Cardiac fibroblast (primary cell): ENCODE measurements at regions not wholly inside any gene's neighbourhood (a gene's known extent, or its start where the extent isn't known, plus 50 kb on each side); places are given as distances from the start of the nearest gene placed in this dataset.

Source experiments
- DNase-seq, 2 donors: peaks; one replicate each; pipeline versions ENCODE4 v3.0.0 to v3.0.0-alpha.2; 2010; ENCODE audit warnings: low read depth in 2 of 2
- H3K4me3 ChIP-seq, 2 donors: replicated peaks in 1 of 2; 1 replicate in 1 of 2; 2 replicates in 1 of 2; pipeline ENCODE4 v1.5.1; 2011; ENCODE audit warnings: low read depth in 2 of 2, low read length in 2 of 2, mild to moderate bottlenecking in 2 of 2, moderate library complexity in 1 of 2
- TF ChIP-seq, protein P1 (sequence below): IDR thresholded peaks from one replicate; pipeline ENCODE4 v1.5.1; 2011; ENCODE audit warnings: low read depth, mild to moderate bottlenecking, low read length, inconsistent platforms

DNA sequence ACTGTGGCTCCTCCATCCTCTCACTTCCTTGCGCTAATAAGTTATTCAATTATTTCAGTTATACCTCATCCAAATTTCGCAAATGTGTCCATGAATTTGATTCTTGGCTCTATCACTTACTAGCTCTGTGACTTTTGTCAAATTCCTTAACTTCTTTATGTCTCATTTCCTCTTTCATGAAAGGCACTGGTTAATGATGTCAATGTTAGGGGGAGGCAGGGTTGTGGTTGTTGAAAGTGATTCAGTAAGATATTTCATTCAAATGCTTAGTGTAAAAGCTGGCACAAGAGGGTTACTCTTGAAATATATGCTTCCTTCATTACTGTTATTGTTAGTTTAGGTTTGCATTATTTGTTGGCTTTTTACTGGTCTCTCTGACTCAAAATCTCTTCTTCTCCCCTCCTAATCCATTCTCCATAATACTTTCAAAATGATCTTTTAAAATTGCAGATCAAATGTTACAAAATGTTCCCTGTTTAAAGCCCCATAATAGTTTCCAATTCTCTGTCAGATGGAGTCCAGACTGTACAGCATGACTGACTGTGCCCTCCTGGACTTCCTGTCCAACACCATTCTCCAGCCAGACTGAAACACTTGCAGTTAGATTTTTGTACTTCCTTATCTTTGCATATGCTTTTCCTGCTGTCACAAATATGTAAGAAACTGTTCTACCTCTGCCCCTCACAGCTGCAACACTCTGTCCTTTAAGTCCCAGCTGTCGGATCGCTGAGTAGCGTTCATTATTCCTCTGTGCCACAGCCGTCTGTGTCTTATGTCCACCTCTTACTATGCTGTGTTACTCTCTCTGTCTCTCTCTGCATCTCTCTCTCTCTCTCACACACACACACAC lies 510.6 kb upstream of the RAG2 start:
- TF ChIP-seq, protein P1, sequence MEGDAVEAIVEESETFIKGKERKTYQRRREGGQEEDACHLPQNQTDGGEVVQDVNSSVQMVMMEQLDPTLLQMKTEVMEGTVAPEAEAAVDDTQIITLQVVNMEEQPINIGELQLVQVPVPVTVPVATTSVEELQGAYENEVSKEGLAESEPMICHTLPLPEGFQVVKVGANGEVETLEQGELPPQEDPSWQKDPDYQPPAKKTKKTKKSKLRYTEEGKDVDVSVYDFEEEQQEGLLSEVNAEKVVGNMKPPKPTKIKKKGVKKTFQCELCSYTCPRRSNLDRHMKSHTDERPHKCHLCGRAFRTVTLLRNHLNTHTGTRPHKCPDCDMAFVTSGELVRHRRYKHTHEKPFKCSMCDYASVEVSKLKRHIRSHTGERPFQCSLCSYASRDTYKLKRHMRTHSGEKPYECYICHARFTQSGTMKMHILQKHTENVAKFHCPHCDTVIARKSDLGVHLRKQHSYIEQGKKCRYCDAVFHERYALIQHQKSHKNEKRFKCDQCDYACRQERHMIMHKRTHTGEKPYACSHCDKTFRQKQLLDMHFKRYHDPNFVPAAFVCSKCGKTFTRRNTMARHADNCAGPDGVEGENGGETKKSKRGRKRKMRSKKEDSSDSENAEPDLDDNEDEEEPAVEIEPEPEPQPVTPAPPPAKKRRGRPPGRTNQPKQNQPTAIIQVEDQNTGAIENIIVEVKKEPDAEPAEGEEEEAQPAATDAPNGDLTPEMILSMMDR, result no peak
- DNase-seq, result peak; percentile 41 to 59
- no peak overlapping the region for H3K4me3 ChIP-seq

DNA sequence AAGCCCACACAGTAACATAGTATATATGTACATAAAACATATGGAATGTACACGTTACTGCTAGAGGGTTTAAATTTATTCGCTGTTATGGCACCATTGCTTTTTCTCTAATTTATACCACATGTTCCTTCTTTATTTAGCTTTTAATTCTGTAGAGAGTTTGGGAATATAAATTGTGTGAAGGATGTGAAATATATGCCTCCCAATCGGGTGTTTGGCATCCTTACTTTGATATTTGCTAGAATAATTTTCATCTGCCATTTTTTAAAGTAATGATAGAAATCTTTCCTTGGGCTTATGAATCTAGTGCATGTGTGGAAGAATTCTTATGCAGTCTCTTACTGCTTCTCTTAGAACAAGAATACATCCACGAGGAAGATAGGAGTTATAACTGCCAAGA lies 509.8 kb upstream of the RAG2 start:
- no peak overlapping the region for H3K4me3 ChIP-seq
- TF ChIP-seq, protein P1, result no peak
- DNase-seq, result no peak

- DNase-seq, result no peak
- TF ChIP-seq, protein P1, result peak; percentile 10
- H3K4me3 ChIP-seq, result no peak overlapping the region
Measured at GRCh38 chr11:37107415-37107814, 509.4 kb upstream of the RAG2 start.

DNA sequence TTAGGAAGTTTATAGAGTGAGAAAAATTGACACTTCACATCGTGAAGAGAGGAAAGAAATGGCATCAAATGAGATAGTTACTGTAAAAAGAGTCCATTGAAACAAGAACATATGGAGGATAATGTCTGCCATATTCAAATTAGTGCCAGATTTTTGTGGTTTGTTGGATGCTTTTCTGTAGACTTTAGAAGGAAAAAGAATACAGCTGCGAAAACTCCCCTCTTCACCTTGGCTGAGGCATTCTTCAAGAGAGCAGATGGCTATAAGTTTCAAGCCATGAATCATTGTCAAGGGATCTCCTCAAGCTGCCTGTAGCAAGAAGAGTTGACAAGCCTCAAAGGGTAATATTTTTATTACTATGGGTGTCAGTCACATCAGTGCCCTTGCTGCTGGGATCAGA lies 507.4 kb upstream of the RAG2 start:
- DNase-seq, result no peak
- H3K4me3 ChIP-seq, result no peak overlapping the region
- TF ChIP-seq, protein P1, result no peak

- no peak for DNase-seq
- no peak overlapping the region for H3K4me3 ChIP-seq
- TF ChIP-seq, protein P1, result no peak
Measured at GRCh38 chr11:37104380-37104779, 506.3 kb upstream of the RAG2 start.

- TF ChIP-seq, protein P1, result no peak
- DNase-seq, result no peak
- no peak overlapping the region for H3K4me3 ChIP-seq
Measured at GRCh38 chr11:37100008-37100407, 502.0 kb upstream of the RAG2 start.
